Lower lobe of right lung (tissue), 2 donors: ENCODE measurements at regions not wholly inside any gene's neighbourhood (a gene's known extent, or its start where the extent isn't known, plus 50 kb on each side); places are given as distances from the start of the nearest gene placed in this dataset.

Source experiments
- ATAC-seq, 2 donors: fragments of 200-7000 bp; cut with Tn5 transposase; one replicate each; pipeline ENCODE4 v1.9.1; 2020 to 2022; ENCODE audit warnings: mild to moderate bottlenecking in 2 of 2, moderate library complexity in 2 of 2
- DNase-seq: peaks from one replicate; pipeline ENCODE4 v3.0.0-alpha.2; 2020
- H3K27ac ChIP-seq: fragments of 200-600 bp; one replicate; pipeline ENCODE4 v1.8.0; 2022
- H3K27me3 ChIP-seq: fragments of 200-600 bp; one replicate; pipeline ENCODE4 v1.8.0; 2022; ENCODE audit warnings: low read depth
- H3K36me3 ChIP-seq: fragments of 200-600 bp; one replicate; pipeline ENCODE4 v1.8.0; 2022; ENCODE audit warnings: mild to moderate bottlenecking
- H3K4me1 ChIP-seq: fragments of 200-600 bp; one replicate; pipeline ENCODE4 v1.8.0; 2022
- H3K4me3 ChIP-seq: fragments of 200-600 bp; one replicate; pipeline ENCODE4 v1.8.0; 2022; ENCODE audit warnings: mild to moderate bottlenecking
- H3K9me3 ChIP-seq: fragments of 200-600 bp; one replicate; pipeline ENCODE4 v1.8.0; 2022
- CTCF ChIP-seq: fragments of 200-600 bp; IDR thresholded peaks from one replicate; pipeline ENCODE4 v1.8.0; 2022; ENCODE audit warnings: antibody characterized with exemption, mild to moderate bottlenecking
- intact Hi-C: fragments of 100-400 bp; cut with DNase I; formaldehyde crosslinking; loops from one replicate; pipeline ENCODE4 v1.11.0; 2022
- donor health status: DM: no; HTN: yes; CAD: no; lungs with severe emphysema.

- intact Hi-C loops: no loop called here
- ATAC-seq: no peak
Observed at GRCh38 chr22:26847046-26847445, 189.7 kb downstream of the MIAT start.

GRCh38 chr22:26847816-26848215, 190.4 kb downstream of the MIAT start:
- ATAC-seq (no peak), DNase-seq (no peak)
- Histone ChIP-seq H3K4me3 (no peak overlapping the region), H3K27ac (no peak overlapping the region), H3K9me3 (no peaks in the 10 kb centered on the region), H3K36me3 (no peaks in the 10 kb centered on the region), H3K4me1 (no peaks in the 10 kb centered on the region), H3K27me3 (no peaks in the 10 kb centered on the region)
- intact Hi-C loops: no loop called here
- no peak for TF ChIP-seq CTCF

More at GRCh38 chr22:26847046-26847445, 189.7 kb downstream of the MIAT start:
- no peak for TF ChIP-seq CTCF
- H3K36me3 ChIP-seq: no peaks in the 10 kb centered on the region
- no peaks in the 10 kb centered on the region for H3K9me3 ChIP-seq
- H3K27ac ChIP-seq: no peak overlapping the region
- H3K4me1 ChIP-seq: no peaks in the 10 kb centered on the region
- DNase-seq: no peak
- H3K27me3 ChIP-seq: no peaks in the 10 kb centered on the region
- no peak overlapping the region for H3K4me3 ChIP-seq

- DNase-seq (no peak), ATAC-seq (no peak)
- no peaks in the 10 kb centered on the region for H3K4me1 ChIP-seq
- H3K4me3 ChIP-seq: no peak overlapping the region
- intact Hi-C loops: no loop called here
- H3K9me3 ChIP-seq: no peaks in the 10 kb centered on the region
- no peak for TF ChIP-seq CTCF
- H3K27ac ChIP-seq: no peak overlapping the region
- H3K36me3 ChIP-seq: no peaks in the 10 kb centered on the region
- H3K27me3 ChIP-seq: no peaks in the 10 kb centered on the region
Observed at GRCh38 chr22:26848244-26848920, 191.0 kb downstream of the MIAT start.

- no peak for TF ChIP-seq CTCF
- Histone ChIP-seq H3K27ac (no peak overlapping the region), H3K9me3 (no peaks in the 10 kb centered on the region), H3K36me3 (no peaks in the 10 kb centered on the region), H3K4me3 (no peak overlapping the region), H3K27me3 (no peaks in the 10 kb centered on the region), H3K4me1 (no peaks in the 10 kb centered on the region)
- ATAC-seq (no peak), DNase-seq (no peak)
- intact Hi-C loops: no loop called here
Observed at GRCh38 chr22:26849575-26849974, 192.2 kb downstream of the MIAT start.

- DNase-seq (no peak), ATAC-seq (no peak)
Observed at GRCh38 chr22:26851125-26851524, 193.7 kb downstream of the MIAT start.

More at GRCh38 chr22:26851125-26851524, 193.7 kb downstream of the MIAT start:
- no peaks in the 10 kb centered on the region for H3K9me3 ChIP-seq
- no peaks in the 10 kb centered on the region for H3K27me3 ChIP-seq
- H3K36me3 ChIP-seq: no peaks in the 10 kb centered on the region
- no peak overlapping the region for H3K27ac ChIP-seq
- intact Hi-C loops: no loop called here
- H3K4me1 ChIP-seq: no peaks in the 10 kb centered on the region
- no peak overlapping the region for H3K4me3 ChIP-seq
- no peak for TF ChIP-seq CTCF
